SH-SY5Y (cell line): ENCODE measurements at regions not wholly inside any gene's neighbourhood (a gene's known extent, or its start where the extent isn't known, plus 50 kb on each side); places are given as distances from the start of the nearest gene placed in this dataset.

Experiments used
- GATA2 ChIP-seq: IDR thresholded peaks from 2 replicates; pipeline ENCODE4 v1.6.1; 2011; ENCODE audit warnings: mild to moderate bottlenecking, low read depth, low read length
- GATA3 ChIP-seq: IDR thresholded peaks from 2 replicates; pipeline ENCODE4 v1.6.1; 2011; ENCODE audit warnings: low read depth, mild to moderate bottlenecking, low read length, moderate library complexity

GRCh38 chr16:35585411-35585810, 2126.0 kb downstream of the TP53TG3F start:
- TF ChIP-seq GATA2: no peak
- no peak for TF ChIP-seq GATA3
